ENCODE measurements at regions not wholly inside any gene's neighbourhood (a gene's known extent, or its start where the extent isn't known, plus 50 kb on each side); places are given as distances from the start of the nearest gene placed in this dataset.
A peak's percentile ranks its signal among the peaks of the same experiment; 100 is the strongest.

- DNase-seq (ENCODE audit: low read depth) = no peak
Observed at GRCh38 chr6:22621701-22622100, 52.3 kb downstream of the HDGFL1 start.

GRCh38 chr6:22622351-22622750, 53.0 kb downstream of the HDGFL1 start:
- no peak for DNase-seq (ENCODE audit: low read depth)

- no peak for DNase-seq (ENCODE audit: low read depth)
Observed at GRCh38 chr6:22622813-22623212, 53.4 kb downstream of the HDGFL1 start.

- no peak for DNase-seq (ENCODE audit: low read depth)
Observed at GRCh38 chr6:22627644-22628043, 58.3 kb downstream of the HDGFL1 start.

- no peak for DNase-seq (ENCODE audit: low read depth)
Observed at GRCh38 chr6:22631091-22631490, 61.7 kb downstream of the HDGFL1 start.

GRCh38 chr6:22632581-22633145, 63.3 kb downstream of the HDGFL1 start:
- no peak for DNase-seq (ENCODE audit: low read depth)

- peak; percentile 38 for DNase-seq (ENCODE audit: low read depth)
Observed at GRCh38 chr6:22636452-22636851, 67.1 kb downstream of the HDGFL1 start.

- no peak for DNase-seq (ENCODE audit: low read depth)
Observed at GRCh38 chr6:22637782-22638181, 68.4 kb downstream of the HDGFL1 start.

- no peak for DNase-seq (ENCODE audit: low read depth)
Observed at GRCh38 chr6:22638320-22638719, 69.0 kb downstream of the HDGFL1 start.

DNA sequence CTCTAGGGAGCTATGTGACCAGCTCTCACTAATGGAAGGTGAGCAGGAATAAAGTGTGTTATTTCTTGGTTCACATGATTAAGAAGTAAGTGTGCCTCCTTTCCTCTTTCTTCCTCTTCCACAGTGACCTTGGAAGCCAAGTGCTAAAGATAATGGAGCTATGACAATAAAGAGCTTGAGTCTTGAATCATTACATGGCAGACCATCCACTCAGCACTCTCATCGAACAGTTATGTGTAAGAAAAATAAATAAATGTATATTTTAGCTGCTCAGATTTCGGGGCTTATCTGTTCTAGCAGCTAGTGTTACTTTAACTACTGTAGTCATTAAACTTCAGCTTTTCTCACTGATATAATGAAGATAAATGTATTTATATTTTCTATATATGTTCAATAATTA, 72.9 kb downstream of the HDGFL1 start:
- peak; percentile 72 for DNase-seq (ENCODE audit: low read depth)

DNA sequence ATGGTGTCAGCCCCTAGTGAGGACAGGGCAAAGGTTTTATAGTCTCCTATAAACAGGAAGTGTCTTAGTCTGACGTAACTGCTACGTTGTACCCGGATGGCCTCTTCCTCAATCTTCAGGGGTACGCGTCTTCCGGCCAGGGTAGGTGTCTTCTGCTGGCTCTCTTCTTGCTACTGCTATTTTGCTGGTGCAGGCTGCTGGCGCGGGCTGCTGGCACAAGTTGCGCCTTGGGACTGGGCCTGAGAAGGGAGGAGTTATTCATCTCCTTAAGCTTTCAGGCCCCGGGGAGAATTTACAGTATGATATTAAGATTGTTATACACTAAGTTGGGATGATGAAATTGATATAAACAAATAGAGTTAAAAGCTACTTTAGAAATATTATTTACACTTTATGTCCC, 74.4 kb downstream of the HDGFL1 start:
- DNase-seq (ENCODE audit: low read depth) = no peak

DNA sequence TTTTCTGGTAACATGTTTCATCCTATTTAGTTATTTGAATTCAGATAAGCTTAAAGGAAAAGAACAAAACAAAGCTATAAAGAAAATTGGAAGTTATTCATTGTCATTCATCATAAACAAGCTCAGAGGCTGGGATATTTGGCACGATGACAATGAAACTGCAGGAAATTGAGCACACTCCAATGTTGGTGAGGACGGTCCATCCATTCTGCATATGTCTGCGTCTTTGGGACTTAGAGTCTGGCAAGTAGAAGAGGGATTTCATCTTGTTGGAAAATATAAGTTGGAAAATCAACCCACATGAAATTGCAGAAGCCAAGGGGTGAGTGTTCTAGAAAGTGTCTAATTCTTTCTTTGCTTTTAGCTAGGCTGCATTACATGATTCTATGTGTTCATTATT, 78.4 kb downstream of the HDGFL1 start:
- no peak for DNase-seq (ENCODE audit: low read depth)

DNA sequence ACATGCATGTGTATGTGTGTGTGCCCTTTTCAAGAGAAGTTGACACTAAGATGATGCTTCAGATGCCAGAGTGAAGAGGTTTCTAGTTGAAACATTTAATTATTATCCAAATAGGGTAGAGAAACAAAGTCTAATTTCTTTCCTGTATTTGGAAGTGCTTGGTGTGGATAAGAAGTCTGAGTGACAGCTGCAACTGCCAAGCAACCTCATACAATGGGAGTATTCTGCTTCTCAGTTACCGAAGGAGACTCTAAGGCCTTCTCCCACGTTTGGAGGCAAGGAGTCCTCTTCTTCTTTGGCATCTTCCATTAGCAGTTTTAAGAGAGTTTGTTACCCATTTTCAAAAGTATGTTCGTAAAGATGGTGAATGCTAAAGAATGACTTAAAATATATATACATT, 82.4 kb downstream of the HDGFL1 start:
- no peak for DNase-seq (ENCODE audit: low read depth)

- no peak for DNase-seq (ENCODE audit: low read depth)
Observed at GRCh38 chr6:22653980-22654610, 84.7 kb downstream of the HDGFL1 start.

GRCh38 chr6:22656706-22657351, 87.5 kb downstream of the HDGFL1 start:
- DNase-seq (ENCODE audit: low read depth) = no peak

- DNase-seq (ENCODE audit: low read depth) = no peak
Observed at GRCh38 chr6:22657352-22657980, 88.1 kb downstream of the HDGFL1 start.

DNA sequence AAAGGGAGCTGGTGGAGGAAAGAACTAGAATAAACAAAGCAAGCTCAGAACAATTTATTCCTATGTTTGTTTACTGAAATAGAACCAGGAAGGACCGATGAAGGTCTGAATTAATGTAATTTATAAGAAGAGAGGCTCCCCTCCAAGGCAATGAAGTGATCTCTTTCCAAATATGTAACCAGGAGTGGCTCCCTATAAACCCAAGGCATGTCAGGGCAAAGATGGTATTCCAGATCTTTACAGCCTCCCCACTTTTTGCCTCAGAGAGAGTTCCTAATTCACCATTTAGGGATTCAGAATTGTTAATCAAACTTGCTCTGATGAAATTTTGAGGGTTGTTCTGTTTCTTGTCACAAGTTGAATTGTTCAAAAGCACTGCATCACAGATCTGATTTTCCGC, 88.8 kb downstream of the HDGFL1 start:
- DNase-seq (ENCODE audit: low read depth) = no peak

DNA sequence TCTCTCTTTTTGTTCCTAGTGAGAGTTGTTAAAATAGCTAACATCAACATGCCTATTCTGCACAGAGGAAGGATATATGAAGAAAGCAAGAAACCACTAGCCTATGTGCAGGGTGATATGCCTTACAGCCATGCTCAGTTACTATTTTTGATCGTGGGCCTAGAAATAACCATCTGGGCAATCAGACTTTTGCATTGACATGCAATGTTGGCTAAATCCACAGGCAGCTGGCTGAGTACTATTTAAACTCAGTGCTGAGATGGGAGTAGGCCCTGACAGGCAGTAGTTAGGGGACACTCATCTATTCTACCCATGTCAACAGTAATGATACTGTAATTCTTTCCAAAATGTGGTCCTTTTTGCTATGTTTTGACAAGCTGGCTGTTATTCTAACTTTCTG, 89.6 kb downstream of the HDGFL1 start:
- no peak for DNase-seq (ENCODE audit: low read depth)

DNA sequence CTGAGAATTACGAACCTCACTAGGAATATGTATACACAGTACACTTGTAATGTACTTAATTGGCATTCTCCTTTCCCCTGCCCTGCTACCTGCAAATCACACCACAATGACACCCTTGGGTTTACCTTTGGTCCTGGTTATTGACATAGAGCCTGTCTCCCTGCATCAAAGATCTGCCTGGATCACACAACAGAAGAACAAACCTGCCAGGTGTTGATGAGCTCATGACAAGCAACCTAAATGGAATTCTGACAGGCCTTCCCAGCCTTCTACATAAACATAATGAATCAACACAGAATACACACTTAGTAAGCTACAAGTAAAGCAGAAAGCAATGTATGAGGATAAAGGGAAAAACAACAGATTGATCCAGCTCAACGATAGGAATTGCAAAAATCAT, 95.6 kb downstream of the HDGFL1 start:
- no peak for DNase-seq (ENCODE audit: low read depth)

DNA sequence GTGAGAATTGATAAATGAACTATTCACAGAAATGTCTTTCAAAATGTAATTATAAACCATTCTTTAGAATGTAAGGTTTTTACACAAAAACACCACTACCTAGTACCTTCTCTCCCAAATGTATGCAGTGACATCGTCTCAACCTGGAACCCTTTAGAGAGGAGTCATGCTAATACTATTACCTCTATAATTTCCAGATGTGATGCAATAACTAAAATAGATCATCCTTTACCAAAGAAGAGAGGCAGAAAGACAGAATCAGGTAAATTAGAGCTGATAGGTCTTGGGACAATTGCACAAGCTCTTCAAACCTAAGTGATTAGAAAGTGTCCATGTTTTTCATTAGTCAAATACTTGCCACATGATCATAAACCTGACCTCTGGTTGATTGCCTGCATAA, 96.7 kb downstream of the HDGFL1 start:
- no peak for DNase-seq (ENCODE audit: low read depth)

GRCh38 chr6:22666586-22666985, 97.2 kb downstream of the HDGFL1 start:
- DNase-seq (ENCODE audit: low read depth) = no peak

GRCh38 chr6:22667855-22668254, 98.5 kb downstream of the HDGFL1 start:
- no peak for DNase-seq (ENCODE audit: low read depth)

GRCh38 chr6:22668307-22668706, 98.9 kb downstream of the HDGFL1 start:
- peak; percentile 17 for DNase-seq (ENCODE audit: low read depth)
